GM12872 (cell line): ENCODE measurements at regions not wholly inside any gene's neighbourhood (a gene's known extent, or its start where the extent isn't known, plus 50 kb on each side); places are given as distances from the start of the nearest gene placed in this dataset.

Source experiments
- CTCF ChIP-seq: IDR thresholded peaks from 3 replicates; pipeline ENCODE4 v1.5.1; 2011; ENCODE audit warnings: low read depth, mild to moderate bottlenecking, low read length, moderate library complexity; ENCODE audit not compliant: insufficient read depth

- TF ChIP-seq CTCF, result peak; percentile 15; the same call in 1 of the 3 replicates
Observed at GRCh38 chr9:79312686-79313421, 258.9 kb upstream of the TLE4 start.

- TF ChIP-seq CTCF, result no peak
Observed at GRCh38 chr9:79325501-79325900, 246.3 kb upstream of the TLE4 start.

- TF ChIP-seq CTCF, result no peak
Observed at GRCh38 chr9:79329861-79330260, 241.9 kb upstream of the TLE4 start.

- TF ChIP-seq CTCF, result no peak
Observed at GRCh38 chr9:79334001-79334400, 237.8 kb upstream of the TLE4 start.

GRCh38 chr9:79334711-79335110 lies 237.1 kb upstream of the TLE4 start:
- no peak for TF ChIP-seq CTCF

GRCh38 chr9:79335987-79336386 lies 235.8 kb upstream of the TLE4 start:
- TF ChIP-seq CTCF, result no peak

GRCh38 chr9:79341561-79341960 lies 230.2 kb upstream of the TLE4 start:
- TF ChIP-seq CTCF, result no peak
